GM21723 (cell line): ENCODE measurements at regions not wholly inside any gene's neighbourhood (a gene's known extent, or its start where the extent isn't known, plus 50 kb on each side); places are given as distances from the start of the nearest gene placed in this dataset.

Experiments used
- ATAC-seq: cut with Tn5 transposase; IDR thresholded peaks from one replicate; pipeline ENCODE4 v1.9.1; 2021; ENCODE audit warnings: mild to moderate bottlenecking, moderate library complexity; ENCODE audit not compliant: unreplicated experiment

DNA sequence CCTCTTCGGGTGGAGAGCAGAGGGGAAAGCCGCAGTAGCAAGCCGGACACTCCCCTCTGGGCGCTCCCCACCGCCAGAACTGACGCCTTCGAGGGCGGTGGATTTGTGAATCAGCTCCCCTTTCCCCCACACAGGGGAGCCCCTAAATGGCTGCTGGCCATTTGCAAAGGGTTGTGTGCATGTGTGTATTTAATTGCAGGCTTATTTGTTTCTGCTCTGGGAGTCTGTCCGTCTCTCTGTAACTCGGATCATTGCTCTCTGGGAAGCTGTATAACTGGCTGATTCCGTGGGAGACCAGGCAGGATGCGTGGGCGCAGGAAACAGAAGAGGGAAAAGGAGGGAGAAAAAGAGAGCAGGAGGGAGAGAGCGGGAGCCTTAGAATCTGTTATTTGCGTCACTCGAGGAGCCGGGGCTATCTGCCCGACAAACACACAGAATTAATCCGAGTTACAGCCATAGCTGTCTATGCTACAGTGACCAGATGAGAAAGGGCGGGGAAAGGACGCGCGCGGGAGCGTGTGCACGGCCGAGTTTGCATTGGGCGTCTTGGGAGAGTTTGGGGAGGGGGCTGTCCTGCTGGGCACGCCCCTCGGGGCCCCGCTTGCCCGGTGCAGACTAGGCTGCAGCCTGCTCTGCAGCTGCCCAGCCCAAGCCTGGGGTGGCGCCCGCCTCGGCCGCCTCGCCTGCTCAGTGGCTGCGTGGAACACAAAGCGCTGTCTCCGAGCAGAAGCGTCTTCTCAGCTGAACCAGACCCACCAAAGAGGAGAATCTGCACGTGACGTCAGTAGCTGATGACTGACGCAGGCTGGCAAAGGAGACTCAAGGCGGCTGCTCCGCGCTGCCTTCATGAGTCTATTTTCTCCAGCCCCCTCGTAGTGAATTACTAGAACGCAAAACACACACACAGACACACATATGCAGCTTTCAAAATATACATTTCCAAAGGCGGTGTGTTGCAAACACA is 105.3 kb upstream of the HSD17B12 start:
- ATAC-seq, result no peak

DNA sequence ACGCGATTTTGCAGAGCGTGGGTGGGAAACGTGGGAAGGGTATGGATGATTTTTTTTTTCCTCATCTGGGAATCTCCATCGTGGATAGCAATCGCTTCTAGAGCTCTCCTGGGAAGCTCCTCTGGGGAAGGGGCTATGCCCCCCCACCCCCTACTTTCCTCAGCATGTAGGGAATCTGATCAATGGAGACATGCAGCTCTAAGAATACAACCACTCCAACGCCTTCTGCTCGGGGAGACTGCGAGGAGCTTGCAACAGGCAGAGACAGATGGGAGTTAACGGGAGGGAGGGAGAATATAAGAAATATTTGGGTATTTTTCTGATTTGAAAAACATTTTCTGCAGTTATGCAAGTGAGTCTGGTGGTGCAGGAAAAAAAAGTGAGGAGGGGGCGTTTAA is 104.6 kb upstream of the HSD17B12 start:
- no peak for ATAC-seq

DNA sequence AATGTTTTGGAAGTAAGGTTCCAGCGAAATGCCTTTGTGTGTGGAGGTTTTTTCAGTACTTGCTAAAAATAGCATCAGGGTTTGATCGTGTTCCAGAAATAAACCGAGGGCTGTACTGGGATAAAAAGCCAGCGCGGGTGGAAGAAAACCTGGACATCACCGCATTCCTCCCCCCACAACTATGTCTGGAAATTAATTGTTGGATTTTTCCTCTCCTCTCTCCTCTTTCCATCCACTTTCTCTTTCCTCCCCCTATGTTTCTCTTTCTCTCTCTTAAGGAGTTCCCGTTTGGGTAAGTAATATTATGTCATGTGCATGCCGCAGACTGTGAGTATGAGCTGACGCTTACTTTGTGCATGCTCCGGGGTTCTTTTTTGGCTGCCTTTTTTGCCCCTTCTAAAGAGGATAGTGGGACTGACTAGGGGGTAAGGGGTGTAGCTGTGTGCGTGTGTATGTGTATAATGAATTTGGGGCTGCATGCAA is 104.2 kb upstream of the HSD17B12 start:
- no peak for ATAC-seq

DNA sequence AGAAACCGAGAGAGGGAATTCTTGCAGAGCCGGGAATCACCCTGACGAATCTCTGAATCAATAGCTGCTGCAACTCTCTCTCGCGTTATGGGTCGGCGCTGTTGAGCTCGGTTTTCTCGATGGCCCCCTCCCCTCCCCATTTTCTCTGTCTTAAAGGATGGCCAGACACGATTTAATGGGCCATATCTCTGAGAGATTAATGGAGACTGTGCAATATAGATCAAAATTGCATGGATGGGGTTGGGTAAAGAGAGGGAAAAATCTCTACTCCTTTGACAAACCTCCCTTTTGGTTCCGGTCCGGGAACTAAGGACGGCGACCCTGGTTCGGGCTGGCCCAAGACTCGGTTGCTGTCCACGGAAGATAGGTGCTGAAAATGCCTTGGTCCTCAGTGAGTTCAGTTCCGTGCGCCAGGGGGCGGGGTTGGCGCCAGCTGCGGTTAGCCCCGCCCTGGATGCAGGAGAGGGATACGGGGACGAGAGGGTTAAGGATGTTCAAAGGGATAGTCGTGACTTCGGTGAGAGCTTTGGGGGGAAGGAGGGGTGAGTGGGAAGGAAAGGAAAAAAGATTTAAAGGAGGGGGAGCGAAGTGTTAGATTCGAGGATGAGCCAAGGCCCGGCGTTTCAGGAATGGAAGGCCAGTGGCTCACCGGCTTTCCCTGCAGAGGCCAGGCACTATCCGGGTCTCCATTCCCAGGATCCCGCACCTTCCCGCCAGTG is 103.6 kb upstream of the HSD17B12 start:
- ATAC-seq, result no peak

DNA sequence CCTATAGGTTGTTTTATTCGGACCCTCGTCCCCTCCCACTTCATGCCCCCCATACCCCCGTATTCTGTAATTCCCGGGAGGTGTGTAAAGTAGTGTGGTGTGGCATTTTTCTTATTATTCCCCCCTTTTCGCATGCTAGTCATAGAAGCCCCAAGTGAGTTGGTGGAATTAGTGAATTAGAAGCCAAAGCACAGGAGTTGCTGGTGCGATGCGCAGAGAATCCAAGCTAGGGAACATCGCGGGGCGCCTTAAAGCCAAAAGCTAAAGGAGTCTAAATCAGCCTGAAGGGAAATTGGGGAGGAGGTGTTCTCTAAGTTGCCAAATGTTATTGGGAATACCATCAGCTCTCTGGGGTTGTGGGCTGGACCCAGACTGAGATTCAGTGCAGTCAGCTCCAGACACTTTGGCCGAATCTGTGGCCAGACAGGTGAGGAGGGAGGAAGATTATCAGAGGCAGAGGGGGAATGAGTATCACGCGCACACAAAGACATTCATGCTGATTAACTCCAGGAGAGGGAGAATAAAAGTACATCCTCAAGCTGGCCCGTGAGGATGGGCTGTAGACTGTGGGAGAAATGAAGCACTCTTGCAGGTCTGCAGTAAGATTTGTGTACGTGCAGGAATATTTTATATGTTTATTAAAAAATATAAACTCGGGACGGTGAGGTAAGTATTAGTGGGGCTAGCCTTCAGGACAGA is 102.8 kb upstream of the HSD17B12 start:
- no peak for ATAC-seq

DNA sequence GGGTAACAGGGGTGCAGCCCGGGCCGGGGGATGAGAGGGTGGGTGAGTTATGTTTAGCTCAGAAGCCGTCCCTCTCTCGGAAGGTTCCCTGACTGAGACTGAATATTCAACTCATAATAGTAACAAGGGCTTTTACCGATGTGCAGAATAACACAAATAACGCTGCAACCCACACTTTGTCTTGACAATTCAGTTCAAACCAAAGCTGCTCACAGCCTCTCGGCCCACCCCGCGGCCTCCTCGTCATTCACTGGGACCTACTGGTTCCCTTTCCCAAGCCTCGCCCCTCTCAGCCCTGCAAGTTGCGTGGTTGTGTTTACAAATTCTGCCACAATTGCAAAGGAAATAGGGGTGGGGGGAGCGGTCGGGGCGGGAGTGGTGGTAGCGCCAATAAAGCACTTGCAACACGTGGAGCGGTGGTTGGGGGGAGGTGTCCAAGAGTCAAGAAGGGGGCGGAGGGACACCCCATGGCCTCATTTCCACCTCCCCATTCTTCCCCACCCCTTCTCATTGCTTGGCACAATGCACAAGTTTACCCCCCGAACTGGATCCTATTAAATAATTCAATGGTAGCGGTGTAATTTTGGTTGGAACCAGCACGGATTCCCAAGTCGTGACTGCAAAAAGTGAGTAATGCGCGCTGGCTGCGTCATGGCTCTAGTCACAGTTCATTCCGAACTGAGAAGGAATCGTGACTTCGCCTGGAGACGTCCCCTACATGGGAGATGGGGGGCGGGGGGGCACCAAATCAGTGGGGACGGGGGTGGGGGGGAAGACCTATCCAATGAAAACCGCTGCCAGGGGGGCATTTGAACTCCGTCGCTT is 102.0 kb upstream of the HSD17B12 start:
- no peak for ATAC-seq

DNA sequence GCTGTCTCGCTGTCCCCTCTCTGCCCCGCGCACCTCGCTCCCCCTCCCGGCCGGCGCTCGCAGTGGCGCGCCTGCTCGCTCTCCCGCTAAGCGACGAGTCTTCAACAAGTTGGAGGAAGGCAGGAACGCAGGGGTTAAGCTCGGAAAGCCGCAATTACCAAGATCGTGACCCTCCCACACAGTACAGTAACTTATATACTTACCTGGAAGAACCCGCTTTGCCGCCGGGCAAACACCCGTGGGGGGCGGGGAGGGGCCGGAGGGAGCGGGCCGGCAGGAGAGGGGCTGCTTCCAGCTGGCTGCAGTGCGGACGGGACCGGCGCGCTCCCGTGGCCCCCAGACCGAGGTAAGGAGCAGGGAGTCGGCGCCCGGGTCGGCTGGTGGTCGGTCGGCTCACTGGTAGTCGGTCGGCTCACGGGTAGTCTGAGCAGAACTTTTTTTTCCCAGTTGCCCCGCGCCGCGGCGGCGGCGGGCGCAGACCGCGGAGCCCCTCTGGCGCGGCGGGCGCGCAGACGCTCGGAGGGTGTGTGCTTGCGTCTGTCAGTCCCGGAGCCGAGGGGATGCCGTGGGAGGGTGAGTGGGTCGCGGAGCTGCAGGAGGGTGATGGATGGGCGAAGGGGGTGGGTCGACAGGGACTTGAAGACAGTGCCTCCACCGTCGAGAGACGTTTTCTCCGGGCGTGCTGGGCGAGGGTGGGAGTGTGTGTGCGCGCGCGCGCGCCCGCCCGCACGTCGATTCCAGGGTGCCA is 101.2 kb upstream of the HSD17B12 start:
- ATAC-seq, result no peak

DNA sequence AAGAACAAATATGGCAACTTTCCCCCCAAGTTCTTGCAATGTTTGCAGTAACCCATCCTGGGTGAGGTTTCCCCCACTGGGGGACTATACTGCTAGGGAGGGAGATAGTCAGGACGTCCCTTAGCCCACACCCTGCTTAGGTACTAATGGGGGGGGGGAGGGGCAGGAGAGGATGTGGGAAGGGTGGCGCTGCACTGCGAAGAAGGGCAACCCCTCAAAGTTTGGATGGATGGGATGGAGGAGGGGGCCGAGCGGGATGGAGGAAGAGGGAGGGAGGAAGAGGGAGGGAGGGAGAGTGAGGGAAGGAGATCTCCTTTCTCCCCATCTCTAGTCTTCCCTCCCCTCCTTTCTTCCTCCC is 100.6 kb upstream of the HSD17B12 start:
- ATAC-seq, result no peak

DNA sequence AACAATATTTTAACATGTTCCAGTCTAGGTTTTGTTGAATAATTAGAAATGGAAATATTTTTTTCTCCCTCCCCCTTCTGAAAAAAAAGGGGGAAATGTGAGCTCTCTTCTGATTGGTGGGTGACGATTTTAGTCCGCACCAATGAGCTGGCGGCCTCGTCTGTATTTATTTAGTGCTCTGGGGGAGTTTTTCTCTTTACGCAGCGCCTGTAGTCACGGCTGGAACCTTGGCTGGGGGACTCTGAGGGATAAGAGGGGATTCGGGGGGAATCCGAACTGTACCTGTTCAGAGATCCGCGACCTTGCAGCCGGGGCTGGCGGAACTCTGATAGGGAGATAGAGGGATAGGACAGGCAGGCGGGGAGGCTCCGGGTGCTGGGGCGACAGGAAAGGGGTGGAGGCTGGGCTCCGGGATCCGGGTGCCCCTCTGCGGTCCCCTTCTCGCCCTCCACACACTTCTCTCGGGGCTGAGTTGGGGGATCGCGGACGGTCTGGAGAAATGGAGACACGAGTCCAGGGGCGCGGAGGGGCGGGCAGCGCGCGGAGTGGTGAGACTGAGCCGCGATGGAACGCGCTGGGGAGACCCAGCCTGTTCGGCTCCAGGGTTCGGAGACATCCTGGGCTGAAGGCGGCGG is 99.7 kb upstream of the HSD17B12 start:
- no peak for ATAC-seq

DNA sequence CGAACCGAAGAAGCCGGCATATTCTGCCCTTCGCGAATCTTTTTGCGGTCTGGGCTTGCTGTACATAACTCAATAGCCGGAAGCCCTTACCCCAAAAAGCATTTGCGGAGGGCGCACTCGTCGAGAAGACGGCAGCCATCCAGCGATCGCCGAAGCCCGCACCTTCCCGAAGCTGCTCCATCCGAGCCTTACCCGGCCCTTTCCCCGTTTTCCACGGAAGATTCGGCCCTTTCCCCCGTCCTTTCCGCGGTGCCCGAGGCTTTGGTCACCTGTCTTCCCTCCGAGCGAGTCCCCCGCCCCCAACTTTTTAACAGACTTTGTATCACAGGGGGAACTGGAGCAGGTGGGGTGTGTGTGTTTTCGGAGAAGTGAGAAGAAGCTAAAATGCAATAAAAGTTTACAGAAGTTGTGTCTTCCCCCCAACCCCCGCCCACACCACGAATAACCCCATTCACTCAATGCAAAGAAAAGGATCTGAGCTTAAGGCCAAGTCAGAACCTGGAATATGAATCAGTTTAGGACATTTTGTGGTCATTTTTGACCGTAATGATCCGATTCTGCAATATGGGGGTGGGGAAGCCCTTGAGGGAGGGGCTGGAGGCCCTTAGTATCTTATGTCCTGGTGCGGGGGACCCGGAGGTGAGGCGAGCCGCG is 99.0 kb upstream of the HSD17B12 start:
- ATAC-seq, result no peak

DNA sequence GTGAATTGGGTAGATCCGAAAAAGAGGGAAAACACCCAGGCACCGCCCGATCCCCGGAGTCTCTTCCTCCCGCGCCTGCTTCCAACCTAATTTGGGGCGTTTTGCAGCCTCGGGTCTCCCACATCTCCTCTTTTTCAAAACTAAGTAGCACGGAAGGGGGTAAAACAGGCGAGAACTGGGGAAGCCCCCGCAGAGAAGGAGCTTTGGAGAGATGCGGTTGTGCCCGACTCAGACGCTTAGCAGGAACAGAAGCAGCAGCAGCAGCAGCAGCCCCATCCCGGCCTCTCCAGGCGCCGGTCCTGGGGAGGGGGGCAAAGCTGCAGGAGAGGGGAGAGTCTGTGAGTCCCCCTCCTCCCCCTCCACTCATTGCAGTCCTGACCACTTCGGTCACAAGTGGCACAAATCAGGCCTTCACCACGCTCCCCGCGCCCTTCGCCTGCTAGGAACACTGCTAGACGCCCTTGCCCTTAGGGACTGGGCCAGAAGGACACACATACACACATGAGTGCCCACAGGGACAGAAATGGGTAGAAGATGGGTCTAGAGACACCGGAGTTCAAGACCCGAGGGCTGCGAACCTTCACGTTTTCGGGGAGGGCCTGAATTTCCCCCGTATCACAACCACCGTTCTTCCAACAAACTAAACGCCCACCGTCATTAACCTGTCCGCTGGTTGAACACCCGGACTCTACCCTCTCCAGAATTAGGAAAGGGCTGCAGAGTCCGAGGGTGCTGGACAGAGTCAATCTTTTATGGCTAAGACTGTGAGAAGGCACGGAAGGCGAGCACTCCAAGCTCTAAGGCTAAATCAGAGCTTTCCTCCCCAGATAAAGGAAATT is 98.3 kb upstream of the HSD17B12 start:
- ATAC-seq, result no peak

DNA sequence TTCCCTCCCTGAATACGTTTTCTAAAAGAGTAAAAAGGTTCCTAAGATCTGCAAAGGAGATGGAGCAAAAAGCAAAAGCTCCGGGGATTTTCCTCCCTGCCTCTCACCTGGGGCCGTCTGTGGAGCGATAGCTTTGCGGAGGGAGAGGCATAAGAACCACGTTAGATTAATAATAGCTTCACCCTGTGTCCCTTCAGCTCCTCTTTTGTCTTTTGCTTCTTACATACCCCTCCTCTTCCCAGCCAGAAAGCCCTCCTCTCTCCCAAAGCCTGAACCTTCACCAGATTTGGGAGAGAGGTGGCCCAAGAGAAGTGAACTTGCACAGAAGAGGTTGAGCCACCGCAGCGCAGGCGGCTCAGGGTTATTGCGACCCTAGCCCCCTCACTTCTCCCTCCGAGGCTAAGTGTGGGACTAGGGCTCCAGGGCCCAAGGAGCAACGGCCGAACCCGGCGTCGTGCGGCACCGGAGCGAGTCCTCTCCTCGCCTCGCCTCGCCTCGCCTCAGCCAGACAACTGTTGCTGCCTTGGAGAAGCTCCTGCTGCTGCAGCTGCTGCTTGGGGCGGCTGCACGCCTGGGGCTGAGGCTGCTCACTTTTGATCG is 97.6 kb upstream of the HSD17B12 start:
- no peak for ATAC-seq

DNA sequence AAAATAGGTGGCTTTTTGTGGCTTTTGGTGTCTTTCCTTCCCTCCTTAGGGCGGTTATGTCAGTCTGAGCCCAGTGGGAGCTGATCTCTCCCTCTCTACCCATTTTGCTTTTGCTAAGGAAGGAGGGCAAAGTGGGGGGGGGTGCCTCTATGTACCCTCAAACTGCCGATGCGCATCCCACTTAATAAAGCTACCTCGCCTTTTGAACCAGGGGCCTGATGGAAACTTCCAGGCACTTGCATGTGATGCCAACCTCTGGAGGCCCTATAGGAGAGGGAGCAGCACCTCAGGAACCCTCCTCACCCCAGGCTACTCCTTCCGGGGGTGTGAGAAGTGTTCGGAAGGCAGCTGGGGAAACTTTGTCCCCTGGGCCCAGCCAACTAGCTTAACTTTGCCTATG is 97.0 kb upstream of the HSD17B12 start:
- no peak for ATAC-seq

DNA sequence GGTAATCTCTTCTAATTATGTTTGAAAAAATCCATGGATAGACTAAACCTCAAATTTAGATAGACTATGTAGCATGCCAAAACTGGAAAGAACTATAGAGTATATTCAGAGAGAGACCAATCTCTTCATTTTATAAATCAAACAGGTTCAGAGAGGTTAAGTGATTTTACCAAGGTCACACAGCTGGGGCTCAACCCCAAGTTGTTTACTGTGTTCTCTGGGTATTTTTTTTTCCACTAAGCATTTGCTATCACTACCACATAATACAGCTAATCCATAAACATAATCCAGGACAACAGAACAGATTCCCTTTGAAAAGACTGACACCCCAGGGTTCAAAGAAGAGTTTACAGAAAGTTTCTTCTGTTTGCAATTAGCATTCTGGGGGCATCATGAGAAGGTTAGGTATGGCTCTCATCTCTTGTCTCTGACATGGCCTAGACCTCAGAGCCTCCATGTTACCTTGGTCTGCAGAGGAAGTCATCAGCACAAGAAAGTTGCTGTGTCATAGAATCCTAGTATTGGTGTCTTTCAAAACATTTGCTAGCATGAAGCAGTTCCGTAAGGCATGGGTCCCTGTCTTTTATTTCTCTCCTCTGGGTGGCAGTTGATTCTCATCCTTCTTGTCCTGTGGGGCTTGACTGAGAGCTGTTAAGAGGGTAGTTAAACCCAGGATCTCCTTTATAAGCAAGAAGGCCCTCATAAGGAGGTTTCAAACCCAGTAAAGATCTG is 94.5 kb upstream of the HSD17B12 start:
- ATAC-seq, result no peak

DNA sequence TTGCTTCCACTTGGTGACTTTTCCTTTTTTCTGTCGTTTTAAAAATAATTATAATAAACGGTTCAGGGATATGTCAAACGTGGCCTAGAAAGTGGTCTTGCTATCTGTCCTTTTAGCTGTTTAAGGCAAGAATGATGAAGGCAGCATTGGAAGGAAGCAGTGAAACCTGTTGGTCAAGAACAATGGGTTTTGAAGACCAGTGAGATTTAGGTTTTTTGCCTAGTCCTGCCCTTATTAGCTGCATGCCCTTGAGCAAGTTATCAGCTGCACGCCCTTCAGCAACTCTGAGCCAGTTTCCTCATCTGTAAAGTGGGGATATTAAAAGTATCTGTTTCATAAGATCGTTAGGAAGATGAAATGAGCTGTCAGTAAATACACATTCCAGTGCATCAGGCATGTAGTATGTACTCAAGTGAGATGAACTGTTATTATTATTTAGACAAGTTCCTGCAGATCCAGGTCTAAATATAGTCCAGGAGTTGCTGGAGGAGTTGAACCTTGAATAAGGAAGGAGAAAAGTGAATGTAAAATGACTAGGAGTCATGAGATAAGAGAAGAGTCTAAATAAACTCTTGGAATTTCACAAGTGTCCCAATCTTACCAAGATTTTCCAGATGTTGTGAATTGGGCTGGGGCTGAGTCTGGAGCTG is 90.8 kb upstream of the HSD17B12 start:
- no peak for ATAC-seq

DNA sequence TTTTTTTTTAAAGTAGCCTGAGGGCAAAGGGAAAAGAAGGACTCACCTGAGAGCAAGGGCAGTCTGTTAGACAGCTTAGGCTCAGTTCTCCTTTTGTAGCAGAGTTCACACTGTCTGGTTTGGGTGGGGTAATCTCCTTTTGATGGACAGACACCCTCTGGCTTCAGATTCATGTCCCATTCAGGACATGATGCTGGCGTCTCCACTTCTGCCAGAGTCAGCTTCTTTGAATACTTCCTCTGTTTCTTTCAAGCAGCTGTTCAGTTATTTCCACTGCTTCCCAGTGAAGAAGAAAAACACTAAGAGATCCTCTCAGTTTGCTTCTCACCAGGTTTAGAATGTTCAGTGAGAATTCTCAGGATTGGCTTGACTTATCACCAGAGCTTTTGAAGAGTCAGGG is 79.0 kb upstream of the HSD17B12 start:
- ATAC-seq, result no peak
